Stomach (tissue), 8 donors: ENCODE measurements at regions not wholly inside any gene's neighbourhood (a gene's known extent, or its start where the extent isn't known, plus 50 kb on each side); places are given as distances from the start of the nearest gene placed in this dataset.

Experiments used
- DNase-seq, 2 donors: peaks; one replicate each; pipeline versions ENCODE4 v3.0.0 to v3.0.0-alpha.2; 2013 to 2019
- H3K27ac ChIP-seq, 5 donors: fragments of 200-600 bp in 4 of 5; sonication (generic) in 4 of 5; one replicate each; pipeline ENCODE4 v1.5.1; 2013 to 2019; ENCODE audit warnings: mild to moderate bottlenecking in 1 of 5, moderate library complexity in 1 of 5
- H3K27me3 ChIP-seq, 3 donors: fragments of 200-600 bp; sonication (generic); one replicate each; pipeline ENCODE4 v1.5.1; 2017 to 2019; ENCODE audit warnings: mixed run types in 1 of 3
- H3K36me3 ChIP-seq, 4 donors: fragments of 200-600 bp; sonication (generic); 1 replicate in 3 of 4; 2 replicates in 1 of 4; pipeline ENCODE4 v1.5.1; 2016 to 2019
- H3K4me1 ChIP-seq, 4 donors: fragments of 200-600 bp; sonication (generic); one replicate each; pipeline ENCODE4 v1.5.1; 2016 to 2019
- H3K4me3 ChIP-seq, 4 donors: fragments of 200-600 bp; sonication (generic) in 3 of 4; one replicate each; pipeline ENCODE4 v1.5.1; 2016 to 2019; ENCODE audit warnings: mild to moderate bottlenecking in 1 of 4
- H3K9me3 ChIP-seq, 4 donors: fragments of 200-600 bp; sonication (generic); one replicate each; pipeline ENCODE4 v1.5.1; 2016 to 2019
- EP300 ChIP-seq: sonication (generic); formaldehyde crosslinking; IDR thresholded peaks from one replicate; pipeline ENCODE4 v1.6.1; 2017; ENCODE audit warnings: antibody characterized with exemption
- POLR2A ChIP-seq, 4 donors: fragments of 450-650 bp; IDR thresholded peaks; one replicate each; pipeline ENCODE4 v1.6.1; 2016; ENCODE audit warnings: antibody characterized with exemption in 4 of 4, control low read depth in 2 of 4, mild to moderate bottlenecking in 1 of 4, moderate library complexity in 1 of 4
- POLR2AphosphoS5 ChIP-seq, 3 donors: sonication (generic); formaldehyde crosslinking; IDR thresholded peaks; one replicate each; pipeline ENCODE4 v1.6.1; 2016; ENCODE audit warnings: antibody characterized with exemption in 3 of 3
- WGBS, 5 donors: extraction: QIAGEN DNeasy Blood & Tissue Kit in 3 of 5; methylation state at CpG; one replicate each; pipeline versions ENCODE4 v1.1.5 to v1.1.7; 2013 to 2018; 5-methylcytosine and 5-hydroxymethylcytosine counted together
- intact Hi-C: fragments of 100-400 bp; cut with DNase I; formaldehyde crosslinking; loops from one replicate; pipeline ENCODE4 v1.15.1; 2023; ENCODE audit warnings: low total_unique reads
- TF ChIP-seq, protein P1 (sequence below), 7 experiments: fragments of 450-650 bp in 4 of 7; fragments of 200-600 bp in 3 of 7; sonication (generic) in 3 of 7; IDR thresholded peaks; one replicate each; pipeline ENCODE4 v1.5.1; 2016 to 2019; ENCODE audit warnings: antibody characterized with exemption in 7 of 7, control low read depth in 2 of 7, mild to moderate bottlenecking in 1 of 7
- donor health status: healthy with polysubstance abuse.
- donor health status: Bipolar disorder and iron deficiency.
- donor health status: healthy.

DNA sequence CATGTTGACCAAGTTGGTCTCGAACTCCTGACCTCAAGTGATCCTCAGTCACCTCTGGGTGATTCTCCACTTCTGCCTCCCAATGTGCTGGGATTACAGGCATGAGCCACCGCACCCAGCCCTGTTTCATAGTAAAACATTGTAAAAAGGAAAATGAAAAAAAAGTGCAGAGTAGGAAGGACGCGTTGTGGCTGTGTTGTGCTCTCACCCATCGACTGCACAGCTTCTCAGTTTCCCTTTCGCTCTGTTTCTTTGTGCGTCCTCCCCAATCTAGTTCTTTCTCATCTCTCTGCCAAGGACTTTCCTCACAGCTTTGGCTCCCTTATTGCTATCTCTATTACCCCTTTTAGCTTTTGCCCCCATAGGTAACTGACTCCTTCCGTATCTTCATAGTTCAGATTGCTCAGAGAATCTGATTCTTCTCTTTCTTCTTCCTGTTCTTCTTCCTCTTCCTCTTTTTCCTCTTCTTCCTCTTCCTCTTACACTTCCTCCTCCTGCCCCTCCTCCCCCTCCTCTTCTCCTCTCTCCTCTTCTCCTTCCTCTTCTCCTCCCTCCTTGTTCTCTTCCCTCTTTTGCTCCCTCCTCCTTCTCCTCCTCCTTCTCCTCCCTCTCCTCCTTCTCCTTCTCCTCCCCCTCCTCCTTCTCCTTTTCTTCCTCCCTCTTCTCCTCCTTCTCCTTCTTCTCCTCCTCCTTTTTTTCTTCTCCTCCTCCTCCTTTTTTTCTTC lies 81.1 kb upstream of the VGLL4 start:
- Histone ChIP-seq H3K9me3 (no peaks in the 10 kb centered on the region), H3K36me3 (no peaks in the 10 kb centered on the region), H3K4me3 (no peak overlapping the region), H3K27me3 (no peaks in the 10 kb centered on the region), H3K27ac (no peak overlapping the region), H3K4me1 (peaks cover 0 to 18% (median 11%) of the 10 kb centered on the region in 4 donors)
- no peak for TF ChIP-seq POLR2AphosphoS5 (IDR thresholded peaks at IDR 0.05)
- TF ChIP-seq, protein P1, sequence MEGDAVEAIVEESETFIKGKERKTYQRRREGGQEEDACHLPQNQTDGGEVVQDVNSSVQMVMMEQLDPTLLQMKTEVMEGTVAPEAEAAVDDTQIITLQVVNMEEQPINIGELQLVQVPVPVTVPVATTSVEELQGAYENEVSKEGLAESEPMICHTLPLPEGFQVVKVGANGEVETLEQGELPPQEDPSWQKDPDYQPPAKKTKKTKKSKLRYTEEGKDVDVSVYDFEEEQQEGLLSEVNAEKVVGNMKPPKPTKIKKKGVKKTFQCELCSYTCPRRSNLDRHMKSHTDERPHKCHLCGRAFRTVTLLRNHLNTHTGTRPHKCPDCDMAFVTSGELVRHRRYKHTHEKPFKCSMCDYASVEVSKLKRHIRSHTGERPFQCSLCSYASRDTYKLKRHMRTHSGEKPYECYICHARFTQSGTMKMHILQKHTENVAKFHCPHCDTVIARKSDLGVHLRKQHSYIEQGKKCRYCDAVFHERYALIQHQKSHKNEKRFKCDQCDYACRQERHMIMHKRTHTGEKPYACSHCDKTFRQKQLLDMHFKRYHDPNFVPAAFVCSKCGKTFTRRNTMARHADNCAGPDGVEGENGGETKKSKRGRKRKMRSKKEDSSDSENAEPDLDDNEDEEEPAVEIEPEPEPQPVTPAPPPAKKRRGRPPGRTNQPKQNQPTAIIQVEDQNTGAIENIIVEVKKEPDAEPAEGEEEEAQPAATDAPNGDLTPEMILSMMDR (IDR thresholded peaks at IDR 0.05): no peak
- no peak for TF ChIP-seq POLR2A (IDR thresholded peaks at IDR 0.05)
- TF ChIP-seq EP300: no peak
- no peak for DNase-seq
- intact Hi-C loops: no loop called here
- WGBS, 5 donors: 79 to 87% (median 83%) methylated on average over 8 of the region's 8 CpGs

DNA sequence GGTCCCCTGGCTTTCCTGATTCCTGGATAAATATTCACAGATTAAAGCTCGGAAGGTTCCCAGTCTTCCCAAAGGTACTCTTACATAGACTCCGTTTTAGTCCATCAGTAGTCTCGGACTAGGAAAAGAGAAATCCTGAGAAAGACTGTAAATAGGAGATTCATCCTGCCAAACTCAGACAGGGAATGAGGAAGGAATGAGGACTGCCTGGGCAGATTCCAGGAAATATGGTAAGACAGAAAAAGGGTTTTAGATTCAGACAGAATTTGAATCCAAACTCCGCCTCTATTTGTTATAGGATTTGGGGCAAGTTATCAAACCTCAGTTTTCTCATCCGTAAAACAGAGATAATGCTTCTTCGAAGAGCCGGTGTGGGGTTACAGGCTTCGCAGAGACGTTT lies 77.8 kb upstream of the VGLL4 start:
- Histone ChIP-seq H3K36me3 (no peaks in the 10 kb centered on the region), H3K9me3 (no peaks in the 10 kb centered on the region), H3K4me3 (no peak overlapping the region), H3K27me3 (no peaks in the 10 kb centered on the region), H3K27ac (peak overlapping the region; percentile 95 to 98 (median 98)), H3K4me1 (peaks cover 0 to 38% (median 27%) of the 10 kb centered on the region in 4 donors)
- TF ChIP-seq POLR2AphosphoS5 (IDR thresholded peaks at IDR 0.05): no peak
- TF ChIP-seq, protein P1 (IDR thresholded peaks at IDR 0.05): no peak
- TF ChIP-seq EP300: no peak
- no peak for TF ChIP-seq POLR2A (IDR thresholded peaks at IDR 0.05)
- intact Hi-C loops: no loop called here
- 39 to 60% (median 56%) methylated on average over 9 of the region's 9 CpGs for WGBS, 5 donors
- DNase-seq: no peak

DNA sequence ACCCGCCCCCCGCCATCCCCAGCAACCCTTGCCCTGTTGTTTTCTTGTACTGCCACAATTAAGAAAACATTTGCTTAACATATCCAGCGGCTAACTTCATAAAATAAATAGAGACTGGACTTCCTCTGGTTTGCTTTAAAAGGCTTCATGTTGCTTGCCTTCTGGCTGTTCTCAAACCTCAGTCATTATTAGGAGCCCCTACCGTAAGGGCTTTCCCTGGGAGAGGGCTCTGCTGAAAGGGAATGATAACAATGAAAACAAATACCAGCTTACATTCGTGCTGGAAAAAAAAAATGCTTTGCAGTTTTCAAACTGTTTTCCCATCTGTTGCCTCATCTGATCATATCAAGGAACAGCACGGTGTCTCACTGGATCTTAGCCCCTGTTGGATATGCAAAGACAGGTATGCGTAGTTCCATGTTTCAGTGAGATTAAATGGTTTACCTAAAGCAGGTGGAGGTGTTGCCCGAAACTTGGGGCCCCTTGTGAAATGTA lies 77.2 kb upstream of the VGLL4 start:
- peaks cover 4 to 42% (median 29%) of the 10 kb centered on the region in 4 donors for H3K4me1 ChIP-seq
- DNase-seq: peak in 1 of 2 donors; percentile 43
- no peaks in the 10 kb centered on the region for H3K27me3 ChIP-seq
- WGBS, 5 donors: 12 to 39% (median 19%) methylated on average over 8 of the region's 8 CpGs
- H3K36me3 ChIP-seq: no peaks in the 10 kb centered on the region
- H3K27ac ChIP-seq: peak overlapping the region; percentile 95 to 98 (median 98)
- intact Hi-C loops: no loop called here
- H3K4me3 ChIP-seq: peak overlapping the region; percentile 76 to 91 (median 84)
- TF ChIP-seq POLR2AphosphoS5 (IDR thresholded peaks at IDR 0.05) (no peak), EP300 (no peak), POLR2A (IDR thresholded peaks at IDR 0.05) (no peak)
- no peaks in the 10 kb centered on the region for H3K9me3 ChIP-seq

DNA sequence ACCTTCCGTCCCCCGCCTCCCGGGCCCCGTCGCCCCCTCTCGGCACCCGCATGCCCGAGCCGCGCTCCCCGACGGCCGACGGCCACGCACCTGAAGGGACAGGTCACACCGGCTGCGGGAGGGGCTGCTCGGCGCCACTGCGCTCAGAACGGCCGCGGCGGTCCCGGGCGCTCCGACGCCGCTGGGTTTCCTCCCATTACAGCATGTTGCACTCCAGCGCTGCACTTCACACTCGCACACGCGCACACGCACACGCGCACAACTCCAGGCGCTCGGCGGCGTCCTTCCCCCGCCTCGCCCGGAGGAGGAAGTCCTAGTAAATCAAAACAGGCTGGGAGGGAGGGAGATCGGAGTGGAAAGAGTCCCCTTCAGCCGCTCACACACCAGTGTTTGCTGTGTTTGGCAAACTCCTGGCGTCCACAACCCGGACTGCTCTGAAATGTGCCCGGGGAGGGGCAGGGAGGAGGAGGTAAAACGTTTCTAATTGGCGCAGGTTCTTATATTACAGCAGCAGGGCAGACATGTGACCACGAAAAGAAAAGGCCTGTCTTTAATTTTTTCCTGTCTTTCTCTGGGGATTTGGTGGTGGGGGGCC lies 76.7 kb upstream of the VGLL4 start:
- peaks cover 5 to 43% (median 31%) of the 10 kb centered on the region in 4 donors for H3K4me1 ChIP-seq
- no peaks in the 10 kb centered on the region for H3K36me3 ChIP-seq
- TF ChIP-seq POLR2AphosphoS5 (IDR thresholded peaks at IDR 0.05) (peak; percentile 25 to 89 (median 89)), EP300 (no peak), POLR2A (IDR thresholded peaks at IDR 0.05) (peak in 2 of 4 donors; percentile 47 to 73)
- TF ChIP-seq, protein P1 (IDR thresholded peaks at IDR 0.05): peak in 1 of 7 experiments; percentile 4
- H3K27ac ChIP-seq: peak overlapping the region; percentile 95 to 98 (median 98)
- no peaks in the 10 kb centered on the region for H3K9me3 ChIP-seq
- peak; percentile 82 to 94 for DNase-seq
- intact Hi-C loops: no loop called here
- 0 to 1% (median 0%) methylated on average over 27 to 51 of the region's 51 CpGs for WGBS, 5 donors
- H3K27me3 ChIP-seq: no peaks in the 10 kb centered on the region
- H3K4me3 ChIP-seq: peak overlapping the region; percentile 76 to 91 (median 84)
